NOMO-1 treated with dmso at 0.1 percent for 144 hours (cell line): ENCODE measurements at regions not wholly inside any gene's neighbourhood (a gene's known extent, or its start where the extent isn't known, plus 50 kb on each side); places are given as distances from the start of the nearest gene placed in this dataset.
"Not testable (repeated sequence)": the region's sequence is repeated elsewhere in the genome, so short reads cannot be mapped to it uniquely, and the experiment has no call there.

Experiments
- DNase-seq: peaks from one replicate; lab custom pipeline; 2025; ENCODE audit not compliant: unreplicated experiment; lab: John Stamatoyannopoulos, UW

GRCh38 chr14:58979325-58979724 is 209.1 kb upstream of the DAAM1 start:
- DNase-seq = no peak

GRCh38 chr14:58981840-58982239 is 206.6 kb upstream of the DAAM1 start:
- DNase-seq = no peak

- DNase-seq = no peak
These were observed 202.7 kb upstream of the DAAM1 start for GRCh38 chr14:58985786-58986185.

DNA sequence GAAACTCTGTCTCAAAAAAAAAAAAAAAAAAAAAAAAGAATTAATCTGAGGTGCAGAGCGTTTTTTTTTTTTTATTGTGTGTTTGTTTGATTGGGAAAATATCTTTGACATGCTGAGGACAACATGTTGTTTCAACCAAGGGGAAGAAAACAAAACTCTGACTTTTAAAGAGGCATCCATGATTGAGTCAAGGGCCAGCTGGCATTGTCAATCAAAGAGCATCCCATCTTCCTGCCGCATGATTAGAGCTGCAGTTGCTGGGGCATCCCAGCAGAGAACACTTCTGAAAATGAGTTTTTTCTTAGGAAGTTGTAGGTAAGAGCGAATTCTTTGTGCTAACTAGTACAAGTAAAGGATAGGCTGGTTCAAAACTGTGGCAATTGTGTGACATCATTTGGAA is 200.9 kb upstream of the DAAM1 start:
- DNase-seq = no peak

DNA sequence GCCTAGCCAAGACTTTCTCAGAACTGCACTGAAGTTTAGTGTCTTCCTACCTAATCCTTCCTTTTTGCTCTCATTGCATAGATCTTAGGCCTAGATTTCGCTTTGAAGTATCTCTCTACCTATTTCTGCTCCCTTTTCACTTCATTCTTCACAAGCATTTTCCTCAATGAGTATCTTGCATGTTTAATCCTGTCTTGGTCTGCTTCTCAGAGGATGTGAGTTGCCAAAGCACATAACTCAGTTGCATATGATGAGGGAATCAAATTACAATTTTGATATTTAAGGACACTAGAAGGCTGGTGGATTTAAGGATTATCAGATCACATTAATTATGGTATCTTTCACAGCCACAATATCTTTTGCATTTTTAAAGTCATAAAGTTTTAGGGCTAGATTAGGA is 195.5 kb upstream of the DAAM1 start:
- DNase-seq = no peak

- no peak for DNase-seq
These were observed 194.3 kb upstream of the DAAM1 start for GRCh38 chr14:58994130-58994529.

DNA sequence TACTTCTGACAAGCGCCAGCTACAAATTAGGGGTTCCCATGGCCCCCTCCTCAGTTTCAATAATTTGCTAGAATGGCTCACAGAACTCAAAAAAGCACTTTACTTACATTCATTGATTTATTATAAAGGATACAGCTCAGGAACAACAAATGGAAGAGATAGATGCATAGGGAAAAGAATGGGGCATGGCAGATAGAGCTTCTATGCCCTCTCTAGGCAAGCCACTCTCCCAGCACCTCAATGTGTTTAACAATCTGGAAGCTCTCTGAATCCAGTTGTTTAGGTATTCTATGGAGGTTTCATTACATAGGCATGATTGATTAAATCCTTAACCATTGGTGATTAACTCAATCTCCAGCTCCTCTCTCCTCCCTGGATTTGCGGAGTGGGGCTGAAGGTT is 184.5 kb upstream of the DAAM1 start:
- no peak for DNase-seq

DNA sequence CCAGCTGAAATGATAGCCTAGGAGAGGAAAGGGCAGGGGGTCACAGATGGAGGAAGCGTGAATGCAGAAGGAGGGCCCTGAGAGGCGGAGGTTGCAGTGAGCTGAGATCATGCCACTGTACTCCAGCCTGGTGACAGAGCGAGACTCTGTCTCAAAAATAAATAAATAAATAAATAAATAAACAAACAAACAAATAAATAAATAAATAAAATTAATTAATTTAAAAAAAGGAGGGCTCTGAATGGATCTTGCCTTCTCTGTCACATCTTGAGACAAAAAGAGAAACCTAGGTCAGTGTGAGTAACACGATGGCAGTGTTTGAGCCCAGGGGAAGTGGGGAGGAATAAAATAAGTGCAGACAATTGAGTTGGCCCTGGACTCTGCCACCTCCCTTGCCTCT is 182.3 kb upstream of the DAAM1 start:
- DNase-seq = not testable (repeated sequence)

GRCh38 chr14:59009967-59010366 is 178.5 kb upstream of the DAAM1 start:
- DNase-seq = no peak

GRCh38 chr14:59013672-59014298 is 174.7 kb upstream of the DAAM1 start:
- no peak for DNase-seq

- no peak for DNase-seq
These were observed 173.0 kb upstream of the DAAM1 start for GRCh38 chr14:59015482-59015881.

DNA sequence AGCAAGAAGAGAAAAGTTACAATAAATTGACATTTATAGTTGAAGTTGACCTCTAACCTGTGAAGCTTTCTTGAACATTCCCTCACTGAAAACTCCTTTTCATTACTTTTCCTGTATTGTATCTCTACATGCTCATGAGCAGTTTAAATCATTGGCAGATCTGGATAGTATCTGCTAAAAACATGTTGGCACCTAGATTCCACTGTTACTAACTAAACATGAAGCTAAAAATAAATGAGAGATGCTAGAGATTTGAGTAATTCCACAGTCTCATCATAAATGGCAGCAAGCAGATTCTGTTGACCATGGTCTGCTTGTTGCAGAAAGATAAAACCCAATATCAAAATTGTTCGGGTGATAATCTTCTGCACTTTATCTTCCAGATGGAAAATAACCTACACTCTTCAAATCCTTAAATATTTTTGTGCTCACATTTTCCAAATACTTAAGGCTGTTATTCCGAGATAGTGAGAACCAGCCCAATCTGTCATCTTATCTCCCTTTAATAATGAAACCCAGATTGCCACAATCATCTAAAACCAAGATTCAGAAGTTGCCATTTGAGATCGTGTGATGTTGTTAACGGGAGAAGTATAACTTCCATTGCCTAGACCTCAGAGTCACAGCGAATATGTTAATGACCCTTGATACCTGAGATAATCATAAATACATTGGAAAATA is 171.0 kb upstream of the DAAM1 start:
- DNase-seq = no peak

DNA sequence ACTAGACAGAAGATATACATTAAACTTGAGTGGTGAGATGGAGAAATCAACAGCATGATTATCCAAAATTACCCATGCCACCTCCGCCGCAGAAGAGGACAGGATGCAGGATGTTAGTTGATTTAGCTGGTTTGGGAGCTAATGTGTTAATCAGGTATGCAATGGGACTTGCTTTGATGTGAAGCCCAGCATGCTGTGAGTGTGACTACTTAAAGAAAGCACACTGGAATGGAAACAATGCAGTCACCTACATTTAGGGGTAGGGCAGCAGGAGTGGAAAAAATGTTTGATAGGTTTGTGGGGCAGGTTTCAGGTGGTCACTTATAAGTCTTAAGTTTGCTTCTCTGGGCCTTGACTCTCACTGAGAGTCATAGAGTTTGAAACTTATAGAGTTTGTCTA is 170.0 kb upstream of the DAAM1 start:
- no peak for DNase-seq

DNA sequence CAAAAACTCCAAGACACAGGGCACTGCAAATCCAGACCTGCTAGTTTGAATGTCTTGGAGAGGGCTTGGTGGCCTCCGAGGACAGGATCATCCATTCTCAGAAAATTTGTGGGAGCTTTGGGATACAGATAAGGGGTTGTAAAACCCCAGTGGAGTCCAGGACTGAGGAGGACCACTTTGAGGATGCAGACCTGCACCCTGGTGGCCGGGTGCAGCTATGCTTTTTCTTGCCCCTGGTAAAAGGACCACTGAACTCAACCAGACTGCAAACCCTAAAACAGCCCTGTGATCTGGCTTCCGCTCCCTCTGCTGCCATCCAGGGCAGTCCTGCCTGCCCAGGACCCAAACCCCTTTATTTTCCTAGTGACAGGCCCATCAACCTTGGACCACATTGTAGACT is 169.5 kb upstream of the DAAM1 start:
- DNase-seq = no peak

- DNase-seq = no peak
These were observed 168.1 kb upstream of the DAAM1 start for GRCh38 chr14:59020382-59020781.

GRCh38 chr14:59022144-59022543 is 166.3 kb upstream of the DAAM1 start:
- no peak for DNase-seq

GRCh38 chr14:59026081-59026480 is 162.4 kb upstream of the DAAM1 start:
- no peak for DNase-seq

DNA sequence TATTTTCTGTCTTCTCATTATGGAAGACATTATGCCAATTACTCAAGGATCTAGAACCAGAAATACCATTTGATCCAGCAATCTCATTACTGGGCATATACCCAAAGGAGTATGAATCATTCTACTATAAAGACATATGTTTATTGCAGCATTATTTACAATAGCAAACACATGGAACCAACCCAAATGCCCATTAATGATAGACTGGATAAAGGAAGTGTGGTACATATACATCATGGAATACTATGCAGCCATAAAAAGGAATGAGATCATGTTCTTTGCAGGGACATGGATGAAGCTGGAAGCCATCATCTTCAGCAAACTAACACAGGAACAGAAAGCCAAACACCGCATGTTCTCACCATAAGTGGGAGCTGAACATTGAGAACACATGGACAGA is 161.8 kb upstream of the DAAM1 start:
- DNase-seq = not testable (repeated sequence)

GRCh38 chr14:59028476-59029202 is 159.8 kb upstream of the DAAM1 start:
- DNase-seq = peak; percentile 58

GRCh38 chr14:59032826-59033225 is 155.6 kb upstream of the DAAM1 start:
- DNase-seq = no peak

- no peak for DNase-seq
These were observed 152.3 kb upstream of the DAAM1 start for GRCh38 chr14:59036134-59036533.

GRCh38 chr14:59037086-59037485 is 151.4 kb upstream of the DAAM1 start:
- no peak for DNase-seq
